Calu3 (cell line): ENCODE measurements at regions not wholly inside any gene's neighbourhood (a gene's known extent, or its start where the extent isn't known, plus 50 kb on each side); places are given as distances from the start of the nearest gene placed in this dataset.

Experiments
- BruUV-seq: library from RNA; stranded (reverse); fragments of 400-500 nt; replicated peaks from 2 replicates; lab custom pipeline; 2021; lab: Mats Ljungman, UMichigan
- CTCF ChIA-PET: fragments of 300-600 bp; sonication (Branson Sonifier 250); formaldehyde crosslinking; loops from one replicate; lab custom pipeline; 2022; ENCODE audit warnings: antibody characterized with exemption; lab: Charles Lee
- DNase-seq: peaks from one replicate; pipeline ENCODE4 v3.0.0; 2022
- H3K27ac Mint-ChIP-seq: one replicate; pipeline ENCODE4 v1.8.0; 2022; ENCODE audit warnings: mixed read lengths; ENCODE audit not compliant: unreplicated experiment
- H3K27me3 Mint-ChIP-seq: one replicate; pipeline ENCODE4 v1.8.0; 2022; ENCODE audit warnings: mixed read lengths; ENCODE audit not compliant: unreplicated experiment
- H3K36me3 Mint-ChIP-seq: one replicate; pipeline ENCODE4 v1.8.0; 2022; ENCODE audit warnings: mild to moderate bottlenecking, moderate library complexity, mixed read lengths; ENCODE audit not compliant: insufficient read depth, unreplicated experiment
- H3K4me1 Mint-ChIP-seq: one replicate; pipeline ENCODE4 v1.8.0; 2022; ENCODE audit warnings: mild to moderate bottlenecking, low read depth, mixed read lengths; ENCODE audit not compliant: unreplicated experiment
- H3K4me3 Mint-ChIP-seq: one replicate; pipeline ENCODE4 v1.8.0; 2022; ENCODE audit warnings: mild to moderate bottlenecking, low read depth, moderate library complexity, mixed read lengths; ENCODE audit not compliant: unreplicated experiment
- H3K9me3 Mint-ChIP-seq: one replicate; pipeline ENCODE4 v1.8.0; 2022; ENCODE audit warnings: low read depth, mixed read lengths; ENCODE audit not compliant: unreplicated experiment
- CTCF ChIP-seq: fragments of 200-600 bp; IDR thresholded peaks from one replicate; pipeline ENCODE4 v1.8.0; 2022; ENCODE audit warnings: antibody characterized with exemption; ENCODE audit not compliant: unreplicated experiment
- intact Hi-C: fragments of 100-400 bp; cut with micrococcal nuclease; formaldehyde crosslinking; loops from one replicate; pipeline ENCODE4 v1.10.0; 2022; ENCODE audit not compliant: unreplicated experiment

- peaks cover 35% of the 10 kb centered on the region for H3K4me1 Mint-ChIP-seq
- peaks cover 7% of the 10 kb centered on the region for H3K36me3 Mint-ChIP-seq
- no peak for DNase-seq
- no TSS peak for BruUV-seq
- H3K9me3 Mint-ChIP-seq: no peaks in the 10 kb centered on the region
- no peak for TF ChIP-seq CTCF
- H3K27me3 Mint-ChIP-seq: no peaks in the 10 kb centered on the region
- intact Hi-C loops: no loop called here
- no peak overlapping the region for H3K4me3 Mint-ChIP-seq
- CTCF ChIA-PET: interaction anchor here (2.2 kb wide), 1 partner anchor 31 kb away, joined by 7 read pairs; no protein-coding TSS in a partner anchor
- H3K27ac Mint-ChIP-seq: no peak overlapping the region
Measured at GRCh38 chr14:31968107-31968810, 108.8 kb upstream of the ARHGAP5 start.

GRCh38 chr14:31968956-31969698 is 108.0 kb upstream of the ARHGAP5 start:
- CTCF ChIA-PET: interaction anchor here (0.6 to 2.2 kb wide), 4 partner anchors 28 to 62 kb away, joined by 3 to 7 read pairs (median 4); no protein-coding TSS in a partner anchor

GRCh38 chr14:31969699-31970240 is 107.3 kb upstream of the ARHGAP5 start:
- no peaks in the 10 kb centered on the region for H3K27me3 Mint-ChIP-seq
- TF ChIP-seq CTCF: no peak
- no TSS peak for BruUV-seq
- H3K4me1 Mint-ChIP-seq: peaks cover 35% of the 10 kb centered on the region
- CTCF ChIA-PET: interaction anchor here (0.7 to 2.2 kb wide), 3 partner anchors 32 to 62 kb away, joined by 3 to 7 read pairs (median 4); no protein-coding TSS in a partner anchor
- peaks cover 7% of the 10 kb centered on the region for H3K36me3 Mint-ChIP-seq
- H3K9me3 Mint-ChIP-seq: no peaks in the 10 kb centered on the region
- no peak overlapping the region for H3K27ac Mint-ChIP-seq
- intact Hi-C loops: no loop called here
- DNase-seq: no peak
- H3K4me3 Mint-ChIP-seq: no peak overlapping the region

More at GRCh38 chr14:31968956-31969698, 108.0 kb upstream of the ARHGAP5 start:
- intact Hi-C loops: no loop called here
- Mint-ChIP-seq H3K4me1 (peaks cover 35% of the 10 kb centered on the region), H3K27ac (no peak overlapping the region), H3K36me3 (peaks cover 7% of the 10 kb centered on the region), H3K4me3 (no peak overlapping the region), H3K9me3 (no peaks in the 10 kb centered on the region), H3K27me3 (no peaks in the 10 kb centered on the region)
- no TSS peak for BruUV-seq
- DNase-seq: no peak
- TF ChIP-seq CTCF: no peak

- CTCF ChIA-PET: interaction anchor here (0.6 kb wide), 1 partner anchor 12 kb away, joined by 3 read pairs; no protein-coding TSS in a partner anchor
- H3K4me3 Mint-ChIP-seq: no peak overlapping the region
- peaks cover 33% of the 10 kb centered on the region for H3K4me1 Mint-ChIP-seq
- no peak for TF ChIP-seq CTCF
- BruUV-seq: no TSS peak
- peaks cover 7% of the 10 kb centered on the region for H3K36me3 Mint-ChIP-seq
- H3K27me3 Mint-ChIP-seq: no peaks in the 10 kb centered on the region
- intact Hi-C loops: no loop called here
- no peaks in the 10 kb centered on the region for H3K9me3 Mint-ChIP-seq
- no peak for DNase-seq
- H3K27ac Mint-ChIP-seq: no peak overlapping the region
Measured at GRCh38 chr14:31970744-31971143, 106.4 kb upstream of the ARHGAP5 start.
